ENCODE measurements at regions not wholly inside any gene's neighbourhood (a gene's known extent, or its start where the extent isn't known, plus 50 kb on each side); places are given as distances from the start of the nearest gene placed in this dataset.

DNA sequence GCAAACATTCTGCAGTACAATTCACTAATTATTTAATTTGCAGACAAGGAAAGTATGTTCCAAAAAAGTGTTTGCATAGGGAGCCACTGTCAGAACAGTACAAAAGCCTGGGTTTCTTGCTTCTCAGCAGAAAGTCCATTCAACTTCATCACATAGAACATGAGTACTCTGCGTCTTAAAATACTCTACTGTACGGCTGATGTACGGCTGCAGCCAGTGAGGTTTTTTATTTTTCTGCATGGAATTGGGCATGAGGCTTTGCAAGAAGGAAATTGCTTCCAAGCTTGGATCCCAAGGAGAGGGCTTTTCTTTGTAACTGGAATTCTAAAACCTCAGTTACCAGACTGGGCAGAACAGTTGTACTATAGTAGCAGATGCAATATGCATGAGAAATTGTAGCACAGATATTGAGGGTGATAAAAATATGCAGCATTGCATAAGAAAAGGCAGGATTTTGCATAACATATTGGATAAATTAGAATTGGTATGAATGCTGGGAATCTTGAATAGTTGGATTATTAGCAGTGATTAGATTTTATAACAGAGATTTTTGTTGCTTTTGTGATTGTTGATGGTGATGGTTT is 178.1 kb upstream of the CDH9 start:
- H3K9me3 ChIP-seq = no peaks in the 10 kb centered on the region
- peak overlapping the region; percentile 9; the same call in 1 of the 2 replicates for H2AFZ ChIP-seq (ENCODE audit: low read depth)
- H3F3A ChIP-seq (replicated peaks; ENCODE audit: insufficient read depth) = no peaks in the 10 kb centered on the region
- no peaks in the 10 kb centered on the region for H3K9me2 ChIP-seq
- CTCF ChIA-PET = no interaction called here
- no peaks in the 10 kb centered on the region; a peak in 1 of 4 replicates for H3K4me1 ChIP-seq (ENCODE audit: control insufficient read depth in 1 of 2, insufficient read depth in 2 of 2, low read depth in 1 of 2, low read length in 1 of 2)
- 38% methylated on average over 3 of the region's 3 CpGs for WGBS (ENCODE audit: low lambda C conversion rate)
- no peak for DNase-seq
- no peak overlapping the region for H3K27ac ChIP-seq (ENCODE audit: low read depth in 2 of 2, low read length in 1 of 2)
- no peaks in the 10 kb centered on the region; the same call in 1 of the 2 replicates for H3K27me3 ChIP-seq (ENCODE audit: insufficient read depth)
- no peak overlapping the region for H3K4me2 ChIP-seq
- H4K20me1 ChIP-seq (ENCODE audit: insufficient read depth) = no peaks in the 10 kb centered on the region
- no peaks in the 10 kb centered on the region for H3K79me2 ChIP-seq (ENCODE audit: insufficient read depth)
- H3K4me3 ChIP-seq (ENCODE audit: low read depth in 2 of 2, low read length in 1 of 2) = no peak overlapping the region
- H3K36me3 ChIP-seq (replicated peaks in 1 of 2; ENCODE audit: control insufficient read depth in 1 of 2, insufficient read depth in 2 of 2, low read length in 1 of 2) = no peaks in the 10 kb centered on the region
- no peak for TF ChIP-seq FOXM1 (IDR thresholded peaks at IDR 0.05; ENCODE audit: low read depth)
- TF ChIP-seq, protein P1, sequence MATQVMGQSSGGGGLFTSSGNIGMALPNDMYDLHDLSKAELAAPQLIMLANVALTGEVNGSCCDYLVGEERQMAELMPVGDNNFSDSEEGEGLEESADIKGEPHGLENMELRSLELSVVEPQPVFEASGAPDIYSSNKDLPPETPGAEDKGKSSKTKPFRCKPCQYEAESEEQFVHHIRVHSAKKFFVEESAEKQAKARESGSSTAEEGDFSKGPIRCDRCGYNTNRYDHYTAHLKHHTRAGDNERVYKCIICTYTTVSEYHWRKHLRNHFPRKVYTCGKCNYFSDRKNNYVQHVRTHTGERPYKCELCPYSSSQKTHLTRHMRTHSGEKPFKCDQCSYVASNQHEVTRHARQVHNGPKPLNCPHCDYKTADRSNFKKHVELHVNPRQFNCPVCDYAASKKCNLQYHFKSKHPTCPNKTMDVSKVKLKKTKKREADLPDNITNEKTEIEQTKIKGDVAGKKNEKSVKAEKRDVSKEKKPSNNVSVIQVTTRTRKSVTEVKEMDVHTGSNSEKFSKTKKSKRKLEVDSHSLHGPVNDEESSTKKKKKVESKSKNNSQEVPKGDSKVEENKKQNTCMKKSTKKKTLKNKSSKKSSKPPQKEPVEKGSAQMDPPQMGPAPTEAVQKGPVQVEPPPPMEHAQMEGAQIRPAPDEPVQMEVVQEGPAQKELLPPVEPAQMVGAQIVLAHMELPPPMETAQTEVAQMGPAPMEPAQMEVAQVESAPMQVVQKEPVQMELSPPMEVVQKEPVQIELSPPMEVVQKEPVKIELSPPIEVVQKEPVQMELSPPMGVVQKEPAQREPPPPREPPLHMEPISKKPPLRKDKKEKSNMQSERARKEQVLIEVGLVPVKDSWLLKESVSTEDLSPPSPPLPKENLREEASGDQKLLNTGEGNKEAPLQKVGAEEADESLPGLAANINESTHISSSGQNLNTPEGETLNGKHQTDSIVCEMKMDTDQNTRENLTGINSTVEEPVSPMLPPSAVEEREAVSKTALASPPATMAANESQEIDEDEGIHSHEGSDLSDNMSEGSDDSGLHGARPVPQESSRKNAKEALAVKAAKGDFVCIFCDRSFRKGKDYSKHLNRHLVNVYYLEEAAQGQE (IDR thresholded peaks at IDR 0.05; ENCODE audit: low read depth, low read length) = no peak
- TF ChIP-seq SMC3 (IDR thresholded peaks at IDR 0.05; ENCODE audit: low read depth, low read length) = no peak
- no peak for TF ChIP-seq RCOR1 (IDR thresholded peaks at IDR 0.05; ENCODE audit: low read length)
- TF ChIP-seq TCF12 (IDR thresholded peaks at IDR 0.05) = no peak
- TF ChIP-seq FOXJ3 (CRISPR knock-in tag; IDR thresholded peaks at IDR 0.05) = no peak
- TF ChIP-seq CHD2 (IDR thresholded peaks at IDR 0.05; ENCODE audit: low read length, partially characterized antibody) = no peak
- TF ChIP-seq TEAD4 (IDR thresholded peaks at IDR 0.05; ENCODE audit: borderline replicate concordance, insufficient read depth) = no peak
- no peak overlapping the region for H3K9ac ChIP-seq
- POLR2A ChIA-PET = no interaction called here

DNA sequence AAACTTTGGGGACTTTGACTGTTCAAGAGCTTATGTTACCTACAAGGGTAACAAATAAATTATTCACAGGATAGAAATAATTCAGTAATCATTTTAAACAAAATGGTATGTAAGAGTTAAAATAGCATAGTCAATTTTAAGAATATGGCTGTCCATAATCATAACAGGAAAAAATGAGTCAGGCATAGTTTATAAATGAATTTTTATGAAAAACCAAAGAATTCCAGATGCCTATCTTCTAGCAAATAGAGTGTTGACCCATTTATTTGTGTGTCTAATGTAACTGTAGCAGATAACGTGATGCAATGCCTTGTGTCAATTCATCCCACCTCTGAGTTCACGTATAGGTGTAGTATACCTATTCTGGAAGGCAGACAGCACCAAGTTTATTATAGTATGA is 169.7 kb upstream of the CDH9 start:
- H3F3A ChIP-seq (replicated peaks; ENCODE audit: insufficient read depth) = peaks cover 4% of the 10 kb centered on the region
- no peak overlapping the region; a peak in 1 of 4 replicates for H3K27ac ChIP-seq (ENCODE audit: low read depth in 2 of 2, low read length in 1 of 2)
- WGBS (ENCODE audit: low lambda C conversion rate) = 8% methylated on average over 2 of the region's 2 CpGs
- no peaks in the 10 kb centered on the region for H4K20me1 ChIP-seq (ENCODE audit: insufficient read depth)
- 0 out of 2 replicates have a peak overlapping the region, but pooled peaks have one; percentile 1 for H2AFZ ChIP-seq (ENCODE audit: low read depth)
- no peak overlapping the region for H3K9ac ChIP-seq
- no peaks in the 10 kb centered on the region for H3K36me3 ChIP-seq (replicated peaks in 1 of 2; ENCODE audit: control insufficient read depth in 1 of 2, insufficient read depth in 2 of 2, low read length in 1 of 2)
- no peaks in the 10 kb centered on the region for H3K4me1 ChIP-seq (ENCODE audit: control insufficient read depth in 1 of 2, insufficient read depth in 2 of 2, low read depth in 1 of 2, low read length in 1 of 2)
- no peaks in the 10 kb centered on the region for H3K9me2 ChIP-seq
- no peak overlapping the region for H3K4me3 ChIP-seq (ENCODE audit: low read depth in 2 of 2, low read length in 1 of 2)
- H3K4me2 ChIP-seq = no peak overlapping the region
- ChIA-PET POLR2A (no interaction called here), CTCF (interaction anchor here (0.6 to 1.3 kb wide), 2 partner anchors 12 to 40 kb away, joined by 3 to 5 read pairs; no protein-coding TSS in a partner anchor)
- DNase-seq = no peak
- H3K27me3 ChIP-seq (ENCODE audit: insufficient read depth) = no peaks in the 10 kb centered on the region
- no peaks in the 10 kb centered on the region for H3K9me3 ChIP-seq
- no peaks in the 10 kb centered on the region for H3K79me2 ChIP-seq (ENCODE audit: insufficient read depth)
- no peak for TF ChIP-seq FOXJ3 (CRISPR knock-in tag; IDR thresholded peaks at IDR 0.05)
- no peak for TF ChIP-seq ZBTB33 (IDR thresholded peaks at IDR 0.05; ENCODE audit: borderline replicate concordance, low read depth)

All from SK-N-SH (cell line).